Smooth muscle cell (in vitro differentiated cells): ENCODE measurements at regions not wholly inside any gene's neighbourhood (a gene's known extent, or its start where the extent isn't known, plus 50 kb on each side); places are given as distances from the start of the nearest gene placed in this dataset.

Source experiments
- DNase-seq: peaks from one replicate; lab custom pipeline; 2025; ENCODE audit not compliant: unreplicated experiment; lab: John Stamatoyannopoulos, UW
- H2AFZ ChIP-seq: fragments of 200-600 bp; sonication (generic); 2 replicates; pipeline ENCODE4 v1.6.0; 2016; ENCODE audit warnings: antibody characterized with exemption, low read depth, mild to moderate bottlenecking
- H3F3A ChIP-seq: fragments of 200-600 bp; sonication (generic); 2 replicates; pipeline ENCODE4 v1.6.0; 2017; ENCODE audit warnings: antibody characterized with exemption, low read depth
- H3K27ac ChIP-seq: fragments of 200-600 bp; sonication (generic); 2 replicates; pipeline ENCODE4 v1.5.1; 2016; ENCODE audit warnings: low read depth, mild to moderate bottlenecking
- H3K27me3 ChIP-seq: fragments of 200-600 bp; sonication (generic); 2 replicates; pipeline ENCODE4 v1.6.1; 2016; ENCODE audit warnings: low read depth, mild to moderate bottlenecking
- H3K36me3 ChIP-seq: fragments of 200-600 bp; sonication (generic); 2 replicates; pipeline ENCODE4 v1.5.1; 2016; ENCODE audit warnings: low read depth
- H3K4me1 ChIP-seq: fragments of 200-600 bp; sonication (generic); 2 replicates; pipeline ENCODE4 v1.5.1; 2016; ENCODE audit warnings: low read depth
- H3K4me2 ChIP-seq: fragments of 200-600 bp; sonication (generic); 2 replicates; pipeline ENCODE4 v1.6.0; 2016; ENCODE audit warnings: mild to moderate bottlenecking
- H3K4me3 ChIP-seq: fragments of 200-600 bp; sonication (generic); 2 replicates; pipeline ENCODE4 v1.5.1; 2016; ENCODE audit warnings: mild to moderate bottlenecking
- H3K79me2 ChIP-seq: fragments of 200-600 bp; sonication (generic); 2 replicates; pipeline ENCODE4 v1.6.0; 2016; ENCODE audit warnings: low read depth, mild to moderate bottlenecking
- H3K9ac ChIP-seq: fragments of 200-600 bp; sonication (generic); 2 replicates; pipeline ENCODE4 v1.6.0; 2016; ENCODE audit warnings: low read depth
- H3K9me3 ChIP-seq: fragments of 200-600 bp; sonication (generic); replicated peaks from 2 replicates; pipeline ENCODE4 v1.5.1; 2016; ENCODE audit warnings: low read depth
- H4K20me1 ChIP-seq: fragments of 200-600 bp; sonication (generic); 2 replicates; pipeline ENCODE4 v1.6.0; 2016; ENCODE audit warnings: low read depth
- WGBS: methylation state at CpG from one replicate; pipeline ENCODE4 v1.1.7; 2016; ENCODE audit warnings: low lambda C conversion rate; 5-methylcytosine and 5-hydroxymethylcytosine counted together
- TF ChIP-seq, protein P1 (sequence below): fragments of 200-600 bp; sonication (generic); IDR thresholded peaks from 2 replicates; pipeline ENCODE4 v1.5.1; 2017; ENCODE audit warnings: borderline replicate concordance, mild to moderate bottlenecking, antibody characterized with exemption; ENCODE audit not compliant: insufficient read depth, poor library complexity, severe bottlenecking

DNA sequence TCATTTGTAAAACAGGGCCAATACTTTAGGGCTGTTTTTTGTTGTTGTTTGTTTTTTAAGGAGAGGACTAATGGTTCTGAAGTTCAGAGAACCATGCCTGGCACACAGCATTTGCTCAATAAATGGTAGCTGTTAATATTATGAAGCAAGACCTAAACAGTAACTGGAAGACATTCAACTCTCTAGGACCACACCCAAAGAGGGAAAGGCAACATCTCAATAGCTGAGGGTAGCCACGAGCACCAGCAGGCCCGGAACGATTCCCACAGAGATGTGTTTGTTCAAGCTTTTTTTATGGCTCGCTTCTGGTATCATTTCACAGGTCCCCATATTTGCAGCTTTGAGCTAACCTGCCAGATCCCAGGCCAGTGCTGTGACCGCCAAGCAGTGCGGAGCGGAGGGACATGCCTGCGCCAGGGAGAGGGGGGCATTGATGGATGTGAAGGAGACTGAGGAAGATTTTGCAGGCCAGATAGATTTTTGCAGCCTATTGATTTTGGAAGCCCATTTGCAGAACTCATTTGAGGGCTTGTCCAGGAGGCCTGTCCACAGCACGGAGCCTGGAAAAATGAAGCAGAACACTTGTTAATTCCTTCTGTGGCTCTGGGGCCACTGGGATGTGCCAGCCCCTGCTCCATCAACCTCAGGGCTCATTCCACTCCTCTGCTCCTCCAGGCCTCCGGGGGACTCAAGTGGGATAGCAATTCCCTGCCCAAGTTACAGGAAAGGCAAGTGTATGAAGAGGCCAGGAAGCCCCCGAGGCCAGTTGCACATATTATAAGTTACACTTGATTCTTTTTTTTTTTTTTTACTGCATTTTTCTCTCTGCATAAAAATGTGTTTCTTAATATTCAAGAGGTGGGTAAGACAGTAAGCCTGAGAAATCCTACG, 57.3 kb upstream of the FGFR2 start:
- Histone ChIP-seq H3K4me1 (no peaks in the 10 kb centered on the region), H3K9ac (no peak overlapping the region), H3K9me3 (no peaks in the 10 kb centered on the region), H4K20me1 (no peaks in the 10 kb centered on the region), H3K36me3 (no peaks in the 10 kb centered on the region), H3K27me3 (no peaks in the 10 kb centered on the region), H2AFZ (no peak overlapping the region), H3K4me2 (no peak overlapping the region), H3F3A (no peaks in the 10 kb centered on the region), H3K79me2 (no peaks in the 10 kb centered on the region), H3K4me3 (no peak overlapping the region), H3K27ac (no peak overlapping the region)
- TF ChIP-seq, protein P1, sequence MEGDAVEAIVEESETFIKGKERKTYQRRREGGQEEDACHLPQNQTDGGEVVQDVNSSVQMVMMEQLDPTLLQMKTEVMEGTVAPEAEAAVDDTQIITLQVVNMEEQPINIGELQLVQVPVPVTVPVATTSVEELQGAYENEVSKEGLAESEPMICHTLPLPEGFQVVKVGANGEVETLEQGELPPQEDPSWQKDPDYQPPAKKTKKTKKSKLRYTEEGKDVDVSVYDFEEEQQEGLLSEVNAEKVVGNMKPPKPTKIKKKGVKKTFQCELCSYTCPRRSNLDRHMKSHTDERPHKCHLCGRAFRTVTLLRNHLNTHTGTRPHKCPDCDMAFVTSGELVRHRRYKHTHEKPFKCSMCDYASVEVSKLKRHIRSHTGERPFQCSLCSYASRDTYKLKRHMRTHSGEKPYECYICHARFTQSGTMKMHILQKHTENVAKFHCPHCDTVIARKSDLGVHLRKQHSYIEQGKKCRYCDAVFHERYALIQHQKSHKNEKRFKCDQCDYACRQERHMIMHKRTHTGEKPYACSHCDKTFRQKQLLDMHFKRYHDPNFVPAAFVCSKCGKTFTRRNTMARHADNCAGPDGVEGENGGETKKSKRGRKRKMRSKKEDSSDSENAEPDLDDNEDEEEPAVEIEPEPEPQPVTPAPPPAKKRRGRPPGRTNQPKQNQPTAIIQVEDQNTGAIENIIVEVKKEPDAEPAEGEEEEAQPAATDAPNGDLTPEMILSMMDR: no peak
- DNase-seq: no peak
- 86% methylated on average over 12 of the region's 12 CpGs for WGBS

DNA sequence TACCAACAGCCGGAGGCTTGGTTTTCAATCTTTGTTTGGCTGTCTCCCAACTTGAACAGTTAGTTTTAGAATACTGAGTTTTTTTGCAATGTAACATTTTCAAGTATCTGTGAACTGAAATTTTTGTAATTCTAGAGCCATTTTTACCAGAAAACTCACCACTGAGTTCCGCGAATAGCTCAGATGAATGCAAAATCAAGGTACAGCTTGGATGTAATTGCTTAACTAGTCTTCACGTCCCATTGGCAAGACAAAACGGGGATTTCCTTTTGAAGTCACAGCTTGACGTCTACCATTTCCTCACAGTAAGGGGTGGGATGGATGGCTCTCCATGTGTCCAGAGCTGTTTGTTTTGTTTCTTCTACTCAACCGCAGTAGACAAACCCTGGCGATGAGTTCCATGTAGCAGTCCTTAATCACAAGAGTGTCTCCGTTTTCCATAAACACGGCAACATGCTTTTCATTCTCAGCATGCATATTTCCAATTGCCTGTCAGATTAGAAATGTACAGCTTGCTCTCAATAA, 55.8 kb upstream of the FGFR2 start:
- H3K4me1 ChIP-seq: no peaks in the 10 kb centered on the region
- DNase-seq: no peak
- H3K4me2 ChIP-seq: no peak overlapping the region
- no peak overlapping the region for H3K9ac ChIP-seq
- no peaks in the 10 kb centered on the region for H3K27me3 ChIP-seq
- no peaks in the 10 kb centered on the region for H3F3A ChIP-seq
- no peaks in the 10 kb centered on the region for H3K36me3 ChIP-seq
- no peaks in the 10 kb centered on the region for H4K20me1 ChIP-seq
- TF ChIP-seq, protein P1: no peak
- no peaks in the 10 kb centered on the region for H3K9me3 ChIP-seq
- H3K79me2 ChIP-seq: no peaks in the 10 kb centered on the region
- H2AFZ ChIP-seq: no peak overlapping the region
- 91% methylated on average over 10 of the region's 10 CpGs for WGBS
- no peak overlapping the region for H3K27ac ChIP-seq
- H3K4me3 ChIP-seq: no peak overlapping the region

DNA sequence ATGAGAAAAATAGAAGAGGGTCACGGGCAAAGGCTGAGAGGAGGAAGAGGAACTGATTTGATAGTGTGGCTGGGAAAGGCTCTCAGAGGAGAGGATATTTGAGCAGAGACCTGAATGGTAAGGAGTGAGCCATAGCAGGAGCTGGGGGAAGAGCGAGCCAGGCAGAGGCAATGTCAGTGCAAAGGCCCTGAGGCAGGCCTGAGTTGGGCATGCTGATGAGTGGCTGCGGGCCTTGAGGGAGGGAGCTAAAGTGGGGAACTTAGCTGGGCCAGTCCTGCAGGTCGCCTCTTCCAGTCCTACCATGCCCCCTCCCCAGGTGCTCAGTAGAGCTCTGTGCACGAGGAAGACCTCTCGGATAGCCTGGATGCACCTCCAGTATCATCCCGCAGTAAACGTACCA, 55.4 kb upstream of the FGFR2 start:
- TF ChIP-seq, protein P1: no peak
- Histone ChIP-seq H4K20me1 (no peaks in the 10 kb centered on the region), H3K36me3 (no peaks in the 10 kb centered on the region), H3K9me3 (no peaks in the 10 kb centered on the region), H3F3A (no peaks in the 10 kb centered on the region), H3K9ac (no peak overlapping the region), H3K4me2 (no peak overlapping the region), H3K27me3 (no peaks in the 10 kb centered on the region), H3K79me2 (no peaks in the 10 kb centered on the region), H2AFZ (no peak overlapping the region), H3K4me3 (no peak overlapping the region), H3K27ac (no peak overlapping the region), H3K4me1 (no peaks in the 10 kb centered on the region)
- DNase-seq: no peak
- 95% methylated on average over 8 of the region's 8 CpGs for WGBS

DNA sequence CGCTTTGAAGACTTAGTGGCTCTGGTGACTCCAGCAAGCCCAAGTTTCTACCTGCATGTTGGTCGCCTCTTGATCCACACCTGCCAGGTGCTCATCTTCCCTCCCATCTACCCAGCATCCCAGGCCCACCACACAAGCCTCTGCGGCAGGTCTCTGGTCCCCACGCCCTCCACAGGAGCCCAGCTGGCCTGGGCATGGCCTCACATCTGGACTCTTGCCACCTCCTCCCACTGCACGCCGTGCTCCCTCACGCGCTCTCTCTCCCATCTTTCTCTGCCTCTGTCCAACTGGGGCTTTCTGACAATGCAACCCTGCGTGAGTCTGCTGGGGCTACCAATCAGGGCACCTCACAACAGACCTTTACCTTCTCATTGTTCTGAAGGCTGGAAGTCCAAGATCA, 50.2 kb upstream of the FGFR2 start:
- Histone ChIP-seq H3K79me2 (no peaks in the 10 kb centered on the region), H4K20me1 (no peaks in the 10 kb centered on the region), H3F3A (no peaks in the 10 kb centered on the region), H3K9me3 (no peaks in the 10 kb centered on the region), H3K9ac (no peak overlapping the region), H3K4me3 (no peak overlapping the region), H3K36me3 (no peaks in the 10 kb centered on the region), H3K4me2 (no peak overlapping the region), H3K4me1 (no peaks in the 10 kb centered on the region), H3K27ac (no peak overlapping the region), H2AFZ (no peak overlapping the region), H3K27me3 (no peaks in the 10 kb centered on the region)
- WGBS: 92% methylated on average over 9 of the region's 9 CpGs
- TF ChIP-seq, protein P1: no peak
- DNase-seq: no peak
